Caco-2 (cell line): ENCODE measurements at regions not wholly inside any gene's neighbourhood (a gene's known extent, or its start where the extent isn't known, plus 50 kb on each side); places are given as distances from the start of the nearest gene placed in this dataset.

ENCODE experiments used
- BruUV-seq: library from RNA; stranded (reverse); fragments of 400-500 nt; replicated peaks from 2 replicates; lab custom pipeline; 2021; lab: Mats Ljungman, UMichigan
- CTCF ChIA-PET: fragments of 300-600 bp; sonication (Branson Sonifier 250); formaldehyde crosslinking; loops from one replicate; lab custom pipeline; 2022; ENCODE audit warnings: antibody characterized with exemption; lab: Charles Lee
- POLR2A ChIA-PET: fragments of 300-600 bp; sonication (Branson Sonifier 250); formaldehyde crosslinking; loops from one replicate; lab custom pipeline; 2022; ENCODE audit warnings: antibody characterized with exemption; lab: Charles Lee
- DNase-seq, 2 experiments: peaks; one replicate each; pipeline versions ENCODE4 v3.0.0 to v3.0.0-alpha.2; 2020 to 2022
- H3K27me3 ChIP-seq: replicated peaks from 2 replicates; pipeline ENCODE4 v1.6.0; 2011; ENCODE audit warnings: low read length; ENCODE audit not compliant: control insufficient read depth, insufficient read depth
- H3K36me3 ChIP-seq: 2 replicates; pipeline ENCODE4 v1.5.1; 2011; ENCODE audit warnings: low read length; ENCODE audit not compliant: control insufficient read depth, insufficient read depth
- H3K4me1 ChIP-seq: fragments of 250-450 bp; sonication (Bioruptor Pico); 2 replicates; pipeline ENCODE4 v1.5.1; 2020; ENCODE audit warnings: mild to moderate bottlenecking
- H3K4me3 ChIP-seq: 2 replicates; pipeline ENCODE4 v1.5.1; 2011; ENCODE audit warnings: low read depth, mild to moderate bottlenecking, control low read depth, low read length
- H3K9me3 ChIP-seq: fragments of 250-450 bp; sonication (Bioruptor Pico); 2 replicates; pipeline ENCODE4 v1.5.1; 2020; ENCODE audit warnings: mild to moderate bottlenecking, moderate library complexity
- H3K27ac Mint-ChIP-seq: one replicate; pipeline ENCODE4 v1.8.0; 2022; ENCODE audit warnings: mixed read lengths; ENCODE audit not compliant: unreplicated experiment
- H3K27me3 Mint-ChIP-seq: one replicate; pipeline ENCODE4 v1.8.0; 2022; ENCODE audit warnings: mixed read lengths; ENCODE audit not compliant: insufficient read depth, unreplicated experiment
- H3K36me3 Mint-ChIP-seq: one replicate; pipeline ENCODE4 v1.8.0; 2022; ENCODE audit warnings: mild to moderate bottlenecking, mixed read lengths; ENCODE audit not compliant: insufficient read depth, unreplicated experiment
- H3K4me1 Mint-ChIP-seq: one replicate; pipeline ENCODE4 v1.8.0; 2022; ENCODE audit warnings: low read depth, mixed read lengths; ENCODE audit not compliant: unreplicated experiment
- H3K4me3 Mint-ChIP-seq: one replicate; pipeline ENCODE4 v1.8.0; 2022; ENCODE audit warnings: mild to moderate bottlenecking, moderate library complexity, mixed read lengths; ENCODE audit not compliant: unreplicated experiment
- H3K9me3 Mint-ChIP-seq: one replicate; pipeline ENCODE4 v1.8.0; 2022; ENCODE audit warnings: mixed read lengths; ENCODE audit not compliant: unreplicated experiment
- intact Hi-C: fragments of 100-400 bp; cut with micrococcal nuclease; formaldehyde crosslinking; loops from one replicate; pipeline ENCODE4 v1.10.0; 2022; ENCODE audit not compliant: unreplicated experiment
- TF ChIP-seq, protein P1 (sequence below), 2 experiments: fragments of 200-600 bp in 1 of 2; IDR thresholded peaks; 1 replicate in 1 of 2; 2 replicates in 1 of 2; pipeline versions ENCODE4 v1.5.1 to v1.8.0; 2011 to 2022; ENCODE audit warnings: antibody characterized with exemption in 1 of 2, control low read depth in 1 of 2, inconsistent platforms in 1 of 2, low read depth in 1 of 2, low read length in 1 of 2, mild to moderate bottlenecking in 1 of 2, moderate library complexity in 1 of 2; ENCODE audit not compliant: insufficient read depth in 1 of 2, severe bottlenecking in 1 of 2, unreplicated experiment in 1 of 2

- Mint-ChIP-seq H3K9me3 (no peaks in the 10 kb centered on the region), H3K4me1 (no peaks in the 10 kb centered on the region), H3K36me3 (no peaks in the 10 kb centered on the region), H3K27ac (no peak overlapping the region), H3K4me3 (no peak overlapping the region), H3K27me3 (peaks cover 11% of the 10 kb centered on the region)
- no peak for DNase-seq
- POLR2A ChIA-PET: no interaction called here
- H3K4me3 ChIP-seq: no peak overlapping the region
- H3K36me3 ChIP-seq: no peaks in the 10 kb centered on the region
- TF ChIP-seq, protein P1, sequence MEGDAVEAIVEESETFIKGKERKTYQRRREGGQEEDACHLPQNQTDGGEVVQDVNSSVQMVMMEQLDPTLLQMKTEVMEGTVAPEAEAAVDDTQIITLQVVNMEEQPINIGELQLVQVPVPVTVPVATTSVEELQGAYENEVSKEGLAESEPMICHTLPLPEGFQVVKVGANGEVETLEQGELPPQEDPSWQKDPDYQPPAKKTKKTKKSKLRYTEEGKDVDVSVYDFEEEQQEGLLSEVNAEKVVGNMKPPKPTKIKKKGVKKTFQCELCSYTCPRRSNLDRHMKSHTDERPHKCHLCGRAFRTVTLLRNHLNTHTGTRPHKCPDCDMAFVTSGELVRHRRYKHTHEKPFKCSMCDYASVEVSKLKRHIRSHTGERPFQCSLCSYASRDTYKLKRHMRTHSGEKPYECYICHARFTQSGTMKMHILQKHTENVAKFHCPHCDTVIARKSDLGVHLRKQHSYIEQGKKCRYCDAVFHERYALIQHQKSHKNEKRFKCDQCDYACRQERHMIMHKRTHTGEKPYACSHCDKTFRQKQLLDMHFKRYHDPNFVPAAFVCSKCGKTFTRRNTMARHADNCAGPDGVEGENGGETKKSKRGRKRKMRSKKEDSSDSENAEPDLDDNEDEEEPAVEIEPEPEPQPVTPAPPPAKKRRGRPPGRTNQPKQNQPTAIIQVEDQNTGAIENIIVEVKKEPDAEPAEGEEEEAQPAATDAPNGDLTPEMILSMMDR (IDR thresholded peaks at IDR 0.05; ENCODE audit: insufficient read depth in 1 of 2, low read depth in 1 of 2, low read length in 1 of 2, severe bottlenecking in 1 of 2, unreplicated experiment in 1 of 2): no peak
- intact Hi-C loops: no loop called here
- CTCF ChIA-PET: no interaction called here
- BruUV-seq: no TSS peak
- H3K9me3 ChIP-seq: no peaks in the 10 kb centered on the region
- no peaks in the 10 kb centered on the region for H3K27me3 ChIP-seq
- no peaks in the 10 kb centered on the region for H3K4me1 ChIP-seq
Measured at GRCh38 chr11:112367461-112367860, 106.8 kb upstream of the PLET1 start.

GRCh38 chr11:112367895-112368294 lies 107.2 kb upstream of the PLET1 start:
- H3K9me3 Mint-ChIP-seq: no peaks in the 10 kb centered on the region
- Histone ChIP-seq H3K27me3 (no peaks in the 10 kb centered on the region), H3K36me3 (no peaks in the 10 kb centered on the region), H3K9me3 (no peaks in the 10 kb centered on the region), H3K4me1 (no peaks in the 10 kb centered on the region), H3K4me3 (no peak overlapping the region)
- no peaks in the 10 kb centered on the region for H3K36me3 Mint-ChIP-seq
- DNase-seq: no peak
- BruUV-seq: no TSS peak
- TF ChIP-seq, protein P1 (IDR thresholded peaks at IDR 0.05; ENCODE audit: insufficient read depth in 1 of 2, low read depth in 1 of 2, low read length in 1 of 2, severe bottlenecking in 1 of 2, unreplicated experiment in 1 of 2): no peak
- intact Hi-C loops: no loop called here
- H3K4me3 Mint-ChIP-seq: no peak overlapping the region
- no peak overlapping the region for H3K27ac Mint-ChIP-seq
- H3K4me1 Mint-ChIP-seq: no peaks in the 10 kb centered on the region
- CTCF ChIA-PET: no interaction called here
- POLR2A ChIA-PET: no interaction called here
- peaks cover 11% of the 10 kb centered on the region for H3K27me3 Mint-ChIP-seq

DNA sequence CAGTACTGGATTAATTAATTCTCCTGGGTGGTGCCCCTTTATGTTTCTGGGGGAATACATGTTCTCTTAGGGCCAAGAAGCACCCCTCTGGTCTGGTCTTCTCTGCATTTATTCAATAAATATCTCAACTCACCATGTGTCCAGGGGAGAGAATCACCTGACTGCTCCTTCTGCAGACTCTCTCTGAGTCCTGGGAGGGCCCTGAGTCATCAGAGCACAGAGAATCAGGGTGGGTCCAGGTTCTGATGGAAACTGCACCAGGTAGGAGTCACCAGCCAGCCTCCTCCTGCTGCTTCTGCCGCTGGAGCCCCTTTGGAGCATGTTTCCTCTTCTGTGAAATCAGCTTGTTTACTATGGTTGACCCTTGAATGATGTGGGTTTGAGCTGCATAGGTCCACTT lies 107.7 kb upstream of the PLET1 start:
- CTCF ChIA-PET: no interaction called here
- Histone ChIP-seq H3K9me3 (no peaks in the 10 kb centered on the region), H3K36me3 (no peaks in the 10 kb centered on the region), H3K4me3 (no peak overlapping the region), H3K27me3 (no peaks in the 10 kb centered on the region), H3K4me1 (no peaks in the 10 kb centered on the region)
- no peaks in the 10 kb centered on the region for H3K9me3 Mint-ChIP-seq
- intact Hi-C loops: no loop called here
- H3K27ac Mint-ChIP-seq: no peak overlapping the region
- no peaks in the 10 kb centered on the region for H3K36me3 Mint-ChIP-seq
- POLR2A ChIA-PET: no interaction called here
- TF ChIP-seq, protein P1 (IDR thresholded peaks at IDR 0.05; ENCODE audit: insufficient read depth in 1 of 2, low read depth in 1 of 2, low read length in 1 of 2, severe bottlenecking in 1 of 2, unreplicated experiment in 1 of 2): no peak
- peaks cover 11% of the 10 kb centered on the region for H3K27me3 Mint-ChIP-seq
- BruUV-seq: no TSS peak
- no peak overlapping the region for H3K4me3 Mint-ChIP-seq
- no peaks in the 10 kb centered on the region for H3K4me1 Mint-ChIP-seq
- no peak for DNase-seq
